K562 (cell line): ENCODE measurements at regions not wholly inside any gene's neighbourhood (a gene's known extent, or its start where the extent isn't known, plus 50 kb on each side); places are given as distances from the start of the nearest gene placed in this dataset.
"Not testable (repeated sequence)": the region's sequence is repeated elsewhere in the genome, so short reads cannot be mapped to it uniquely, and the experiment has no call there.

ENCODE experiments used
- ATAC-seq: fragments of 200-7000 bp; cut with Tn5 transposase; 3 replicates; pipeline ENCODE4 v1.9.1; 2020; ENCODE audit warnings: moderate library complexity
- BruUV-seq: library from RNA; stranded (reverse); fragments of 400-500 nt; replicated peaks from 2 replicates; lab custom pipeline; 2021; lab: Mats Ljungman, UMichigan
- CTCF ChIA-PET: fragments of 300-600 bp; formaldehyde crosslinking; extraction: SDS; loops from one replicate; lab custom pipeline; 2021; ENCODE audit warnings: low intra/inter-chr PET ratio; lab: Yijun Ruan, JAX
- POLR2A ChIA-PET: fragments of 300-600, 350-650 bp; sonication (Branson Sonifier 250); formaldehyde crosslinking; extraction: SDS; loops from one replicate; lab custom pipeline; 2021; ENCODE audit warnings: antibody characterized with exemption, inconsistent platforms; lab: Yijun Ruan, JAX
- DNase-seq, 4 experiments: peaks; one replicate each; pipeline versions ENCODE4 v3.0.0 to v3.0.0-alpha.2; 2011 to 2018; ENCODE audit warnings: low spot score in 3 of 4, mixed read lengths in 3 of 4; ENCODE audit errors: extremely low read depth in 1 of 4
- FAIRE-seq: peaks from 2 replicates; lab custom pipeline; 2011; peaks lifted over from hg19 to GRCh38; lab: Jason Lieb, UNC
- H2AFZ ChIP-seq: 2 replicates; pipeline ENCODE4 v1.6.0; 2011; ENCODE audit warnings: low read depth, low read length, control low read depth, inconsistent platforms
- H3K27ac ChIP-seq: fragments of 200-600 bp; 3 replicates; pipeline ENCODE4 v1.8.0; 2011; ENCODE audit warnings: low read depth, mild to moderate bottlenecking, control low read depth, inconsistent platforms, low read length, moderate library complexity, mixed read lengths; ENCODE audit errors: extremely low read depth
- H3K27me3 ChIP-seq, 2 experiments: fragments of 300-600 bp in 1 of 2; 2 replicates in 1 of 2; 3 replicates in 1 of 2; pipeline versions ENCODE4 v1.6.0 to v1.8.0; 2011; ENCODE audit warnings: inconsistent platforms in 2 of 2, low read length in 2 of 2, mild to moderate bottlenecking in 1 of 2, mixed read lengths in 1 of 2, moderate library complexity in 1 of 2; ENCODE audit not compliant: control insufficient read depth in 2 of 2, insufficient read depth in 2 of 2
- H3K36me3 ChIP-seq: fragments of 300-600 bp; 3 replicates; pipeline ENCODE4 v1.8.0; 2011; ENCODE audit warnings: mild to moderate bottlenecking, low read length, inconsistent platforms; ENCODE audit not compliant: control insufficient read depth, insufficient read depth
- H3K4me1 ChIP-seq, 2 experiments: fragments of 200-600 bp in 1 of 2; replicated peaks in 1 of 2; 2 replicates in 1 of 2; 3 replicates in 1 of 2; pipeline versions ENCODE4 v1.5.1 to v1.8.0; 2011; ENCODE audit warnings: inconsistent platforms in 2 of 2, low read length in 2 of 2, mild to moderate bottlenecking in 1 of 2, mixed read lengths in 1 of 2, moderate library complexity in 1 of 2; ENCODE audit not compliant: control insufficient read depth in 2 of 2, insufficient read depth in 2 of 2
- H3K4me2 ChIP-seq: 2 replicates; pipeline ENCODE4 v1.6.1; 2011; ENCODE audit warnings: low read length, control low read depth, inconsistent platforms, mixed read lengths; ENCODE audit not compliant: insufficient read depth
- H3K4me3 ChIP-seq: fragments of 200-600 bp; sonication (generic), shearing (Covaris generic); 2 replicates; pipeline ENCODE4 v1.5.1; 2016; ENCODE audit warnings: control low read depth, inconsistent platforms
- H3K79me2 ChIP-seq: fragments of 200-600 bp; 3 replicates; pipeline ENCODE4 v1.8.0; 2011; ENCODE audit warnings: low read length, inconsistent platforms; ENCODE audit not compliant: control insufficient read depth, insufficient read depth
- H3K9ac ChIP-seq, 2 experiments: 2 replicates each; pipeline versions ENCODE4 v1.6.0 to v1.6.1; 2011; ENCODE audit warnings: low read depth in 2 of 2, low read length in 2 of 2, control low read depth in 1 of 2, inconsistent platforms in 1 of 2, mild to moderate bottlenecking in 1 of 2, mixed read lengths in 1 of 2; ENCODE audit not compliant: insufficient read depth in 1 of 2
- H3K9me1 ChIP-seq: one replicate; pipeline ENCODE4 v1.6.0; 2011; ENCODE audit warnings: inconsistent platforms, mild to moderate bottlenecking, low read length, moderate library complexity; ENCODE audit not compliant: control insufficient read depth, insufficient read depth
- H3K9me3 ChIP-seq: replicated peaks from 2 replicates; pipeline ENCODE4 v1.5.1; 2011; ENCODE audit warnings: low read depth, low read length, inconsistent platforms; ENCODE audit not compliant: control insufficient read depth, insufficient read depth
- H4K20me1 ChIP-seq: replicated peaks from 2 replicates; pipeline ENCODE4 v1.6.1; 2011; ENCODE audit warnings: low read length, inconsistent platforms, mixed read lengths; ENCODE audit not compliant: control insufficient read depth, insufficient read depth
- HIVEP1 ChIP-seq: fragments of 250-450 bp; sonication (Bioruptor Pico); IDR thresholded peaks from 2 replicates; pipeline ENCODE4 v1.4.0; 2020; ENCODE audit warnings: mild to moderate bottlenecking
- POLR2B ChIP-seq: fragments of 450-650 bp; IDR thresholded peaks from 2 replicates; pipeline ENCODE4 v1.6.1; 2018; ENCODE audit warnings: low read depth; ENCODE audit not compliant: partially characterized antibody
- ZNF780A ChIP-seq: fragments of 250-450 bp; sonication (Bioruptor Pico); IDR thresholded peaks from 2 replicates; pipeline ENCODE4 v1.5.0; 2021; ENCODE audit warnings: mild to moderate bottlenecking
- WGBS: fragments of 100-300 bp; shearing (Covaris generic); methylation state at CpG from one replicate; pipeline ENCODE4 v1.1.6; 2016; ENCODE audit warnings: low coverage, mixed read lengths; ENCODE audit not compliant: insufficient coverage; ENCODE audit errors: missing lambda C conversion rate; 5-methylcytosine and 5-hydroxymethylcytosine counted together
- in situ Hi-C: fragments of 300-500 bp; cut with MboI; formaldehyde crosslinking; loops from 4 replicates; pipeline ENCODE4 v1.15.0; 2018; ENCODE audit warnings: inconsistent platforms, mixed read lengths
- intact Hi-C: fragments of 100-400 bp; cut with micrococcal nuclease; formaldehyde crosslinking; loops from 2 replicates; pipeline ENCODE4 v1.14.2; 2022
- TF ChIP-seq, protein P1 (sequence below), 2 experiments: fragments of 450-650 bp in 1 of 2; IDR thresholded peaks; 2 replicates each; pipeline ENCODE4 v1.6.1; 2011 to 2017; ENCODE audit warnings: low read depth in 2 of 2, antibody characterized with exemption in 1 of 2, borderline replicate concordance in 1 of 2, low read length in 1 of 2, mild to moderate bottlenecking in 1 of 2, mixed read lengths in 1 of 2; ENCODE audit not compliant: control insufficient read depth in 1 of 2

DNA sequence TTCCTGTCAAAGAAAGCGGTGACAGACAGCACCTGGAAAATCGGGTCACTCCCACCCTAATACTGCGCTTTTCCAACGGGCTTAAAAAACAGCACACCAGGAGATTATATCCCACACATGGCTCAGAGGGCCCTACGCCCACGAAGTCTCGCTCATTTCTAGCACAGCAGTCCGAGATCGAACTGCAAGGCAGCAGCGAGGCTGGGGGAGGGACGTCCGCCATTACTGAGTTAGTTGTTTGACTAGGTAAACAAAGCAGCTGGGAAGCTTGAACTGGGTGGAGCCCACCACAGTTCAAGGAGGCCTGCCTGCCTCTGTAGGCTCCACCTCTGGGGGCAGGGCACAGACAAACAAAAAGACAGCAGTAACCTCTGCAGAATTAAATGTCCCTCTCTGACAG is 297.3 kb upstream of the STAC start:
- BruUV-seq, H3K4me3 ChIP-seq, H3K36me3 ChIP-seq, H3K79me2 ChIP-seq, intact Hi-C loops, in situ Hi-C loops, H4K20me1 ChIP-seq, ATAC-seq, DNase-seq, H2AFZ ChIP-seq, H3K9me3 ChIP-seq, POLR2A ChIA-PET, FAIRE-seq, H3K4me2 ChIP-seq, H3K4me1 ChIP-seq, H3K27me3 ChIP-seq, H3K27ac ChIP-seq, CTCF ChIA-PET, H3K9me1 ChIP-seq, H3K9ac ChIP-seq: not testable (repeated sequence)
- WGBS, result 3% methylated on average over 12 of the region's 12 CpGs

DNA sequence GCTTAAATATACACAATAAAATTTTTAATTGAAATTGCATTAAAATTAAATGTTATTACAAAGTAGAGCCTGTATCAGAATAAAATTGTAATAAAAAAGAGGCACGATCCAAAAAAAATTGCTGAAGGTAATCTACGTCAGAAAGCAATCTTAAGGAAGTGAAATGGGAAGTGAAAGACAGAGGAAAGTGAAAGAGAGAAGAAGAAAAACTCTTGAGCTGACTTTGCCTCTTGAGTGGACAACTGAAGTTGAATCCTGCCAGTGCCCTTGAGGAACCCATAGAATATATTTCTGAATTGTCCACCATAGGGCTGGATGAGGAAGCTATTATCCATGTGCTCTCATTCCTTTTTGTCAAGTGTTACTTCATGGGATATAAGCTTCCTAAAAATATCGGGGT is 285.1 kb upstream of the STAC start:
- DNase-seq (no peak), FAIRE-seq (no peak), ATAC-seq (no peak)
- no peaks in the 10 kb centered on the region for H3K36me3 ChIP-seq
- no peaks in the 10 kb centered on the region for H3K79me2 ChIP-seq
- BruUV-seq, result no TSS peak
- in situ Hi-C loops, result no loop called here
- H4K20me1 ChIP-seq, result no peaks in the 10 kb centered on the region
- POLR2A ChIA-PET, result no interaction called here
- H3K4me2 ChIP-seq, result no peak overlapping the region
- CTCF ChIA-PET, result no interaction called here
- 0% methylated on average over 3 of the region's 3 CpGs for WGBS
- H3K27ac ChIP-seq, result no peak overlapping the region
- TF ChIP-seq POLR2B (no peak), ZNF780A (CRISPR knock-in tag) (no peak), HIVEP1 (CRISPR knock-in tag) (no peak)
- TF ChIP-seq, protein P1, sequence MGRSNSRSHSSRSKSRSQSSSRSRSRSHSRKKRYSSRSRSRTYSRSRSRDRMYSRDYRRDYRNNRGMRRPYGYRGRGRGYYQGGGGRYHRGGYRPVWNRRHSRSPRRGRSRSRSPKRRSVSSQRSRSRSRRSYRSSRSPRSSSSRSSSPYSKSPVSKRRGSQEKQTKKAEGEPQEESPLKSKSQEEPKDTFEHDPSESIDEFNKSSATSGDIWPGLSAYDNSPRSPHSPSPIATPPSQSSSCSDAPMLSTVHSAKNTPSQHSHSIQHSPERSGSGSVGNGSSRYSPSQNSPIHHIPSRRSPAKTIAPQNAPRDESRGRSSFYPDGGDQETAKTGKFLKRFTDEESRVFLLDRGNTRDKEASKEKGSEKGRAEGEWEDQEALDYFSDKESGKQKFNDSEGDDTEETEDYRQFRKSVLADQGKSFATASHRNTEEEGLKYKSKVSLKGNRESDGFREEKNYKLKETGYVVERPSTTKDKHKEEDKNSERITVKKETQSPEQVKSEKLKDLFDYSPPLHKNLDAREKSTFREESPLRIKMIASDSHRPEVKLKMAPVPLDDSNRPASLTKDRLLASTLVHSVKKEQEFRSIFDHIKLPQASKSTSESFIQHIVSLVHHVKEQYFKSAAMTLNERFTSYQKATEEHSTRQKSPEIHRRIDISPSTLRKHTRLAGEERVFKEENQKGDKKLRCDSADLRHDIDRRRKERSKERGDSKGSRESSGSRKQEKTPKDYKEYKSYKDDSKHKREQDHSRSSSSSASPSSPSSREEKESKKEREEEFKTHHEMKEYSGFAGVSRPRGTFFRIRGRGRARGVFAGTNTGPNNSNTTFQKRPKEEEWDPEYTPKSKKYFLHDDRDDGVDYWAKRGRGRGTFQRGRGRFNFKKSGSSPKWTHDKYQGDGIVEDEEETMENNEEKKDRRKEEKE (IDR thresholded peaks at IDR 0.05; ENCODE audit: borderline replicate concordance in 1 of 2, control insufficient read depth in 1 of 2, low read depth in 2 of 2, low read length in 1 of 2), result no peak
- intact Hi-C loops, result no loop called here
- no peak overlapping the region for H2AFZ ChIP-seq
- H3K9me1 ChIP-seq, result no peaks in the 10 kb centered on the region
- peaks cover 2% of the 10 kb centered on the region; the same call in 1 of the 2 replicates for H3K9me3 ChIP-seq
- no peak overlapping the region for H3K4me3 ChIP-seq
- no peaks in the 10 kb centered on the region for H3K4me1 ChIP-seq
- H3K9ac ChIP-seq, result no peak overlapping the region
- no peaks in the 10 kb centered on the region for H3K27me3 ChIP-seq
